CD4-positive, alpha-beta memory T cell (primary cell): ENCODE measurements at regions not wholly inside any gene's neighbourhood (a gene's known extent, or its start where the extent isn't known, plus 50 kb on each side); places are given as distances from the start of the nearest gene placed in this dataset.

ENCODE experiments used
- CTCF ChIA-PET: fragments of 350-600 bp; sonication (Branson Sonifier 250); formaldehyde crosslinking; loops from one replicate; lab custom pipeline; 2021; ENCODE audit warnings: inconsistent platforms; ENCODE audit not compliant: partially characterized antibody; lab: Charles Lee
- POLR2A ChIA-PET: fragments of 350-600 bp; sonication (Branson Sonifier 250); formaldehyde crosslinking; loops from one replicate; lab custom pipeline; 2021; ENCODE audit not compliant: partially characterized antibody; lab: Charles Lee
- DNase-seq, 5 donors: peaks; one replicate each; pipeline versions ENCODE4 v3.0.0 to v3.0.0-alpha.2; 2020 to 2022; ENCODE audit warnings: mixed read lengths in 1 of 5
- H3K27ac ChIP-seq: one replicate; pipeline ENCODE4 v1.7.0; 2013; ENCODE audit warnings: low read depth, low read length
- H3K27me3 ChIP-seq: 2 replicates; pipeline ENCODE4 v1.7.0; 2013; ENCODE audit warnings: mild to moderate bottlenecking, low read length, moderate library complexity; ENCODE audit not compliant: insufficient read depth
- H3K36me3 ChIP-seq: 2 replicates; pipeline ENCODE4 v1.7.0; 2013; ENCODE audit warnings: mild to moderate bottlenecking, low read length, moderate library complexity; ENCODE audit not compliant: insufficient read depth
- H3K4me1 ChIP-seq: 2 replicates; pipeline ENCODE4 v1.7.0; 2013; ENCODE audit warnings: mild to moderate bottlenecking, low read length, moderate library complexity; ENCODE audit not compliant: insufficient read depth
- H3K4me3 ChIP-seq, 2 donors: one replicate each; pipeline ENCODE4 v1.7.0; 2013; ENCODE audit warnings: low read length in 2 of 2, mild to moderate bottlenecking in 1 of 2
- H3K9me3 ChIP-seq, 2 donors: one replicate each; pipeline ENCODE4 v1.7.0; 2013; ENCODE audit warnings: low read length in 2 of 2, control low read depth in 1 of 2; ENCODE audit not compliant: control insufficient read depth in 1 of 2
- H3K27ac Mint-ChIP-seq, 7 donors: one replicate each; pipeline ENCODE4 v1.8.0; 2020 to 2021; ENCODE audit warnings: mixed read lengths in 7 of 7, mild to moderate bottlenecking in 6 of 7, inconsistent platforms in 3 of 7, moderate library complexity in 3 of 7
- H3K27me3 Mint-ChIP-seq, 2 donors: one replicate each; pipeline ENCODE4 v1.8.0; 2020 to 2021; ENCODE audit warnings: mixed read lengths in 2 of 2
- H3K36me3 Mint-ChIP-seq, 2 donors: one replicate each; pipeline ENCODE4 v1.8.0; 2020 to 2021; ENCODE audit warnings: mixed read lengths in 2 of 2, inconsistent platforms in 1 of 2, mild to moderate bottlenecking in 1 of 2
- H3K4me1 Mint-ChIP-seq, 4 donors: one replicate each; pipeline ENCODE4 v1.8.0; 2020 to 2021; ENCODE audit warnings: mixed read lengths in 4 of 4, mild to moderate bottlenecking in 1 of 4
- H3K4me3 Mint-ChIP-seq, 8 donors: one replicate each; pipeline ENCODE4 v1.8.0; 2020 to 2021; ENCODE audit warnings: mixed read lengths in 8 of 8, mild to moderate bottlenecking in 7 of 8, moderate library complexity in 6 of 8, inconsistent platforms in 3 of 8
- H3K9me3 Mint-ChIP-seq, 8 donors: one replicate each; pipeline ENCODE4 v1.8.0; 2020 to 2021; ENCODE audit warnings: mixed read lengths in 8 of 8, mild to moderate bottlenecking in 5 of 8, inconsistent platforms in 3 of 8, moderate library complexity in 1 of 8
- intact Hi-C: fragments of 100-400 bp; cut with micrococcal nuclease; formaldehyde crosslinking; loops from one replicate; pipeline ENCODE4 v1.15.1; 2023

GRCh38 chr22:20650294-20651207 is 123.4 kb upstream of the SERPIND1 start:
- ChIA-PET POLR2A (no interaction called here), CTCF (no interaction called here)
- Mint-ChIP-seq H3K4me3 (no peak overlapping the region), H3K27ac (peak overlapping the region in 1 of 7 donors; percentile 13), H3K4me1 (no peaks in the 10 kb centered on the region), H3K27me3 (peaks cover 0 to 3% of the 10 kb centered on the region in 2 donors), H3K9me3 (peaks cover 0 to 1% (median 0%) of the 10 kb centered on the region in 8 donors), H3K36me3 (no peaks in the 10 kb centered on the region)
- intact Hi-C loops = no loop called here
- Histone ChIP-seq H3K27me3 (no peaks in the 10 kb centered on the region), H3K36me3 (no peaks in the 10 kb centered on the region), H3K9me3 (no peaks in the 10 kb centered on the region), H3K4me1 (no peaks in the 10 kb centered on the region), H3K4me3 (no peak overlapping the region), H3K27ac (no peak overlapping the region)
- DNase-seq = no peak

- Histone ChIP-seq H3K4me3 (no peak overlapping the region), H3K27ac (no peak overlapping the region), H3K9me3 (no peaks in the 10 kb centered on the region), H3K27me3 (no peaks in the 10 kb centered on the region), H3K4me1 (no peaks in the 10 kb centered on the region), H3K36me3 (no peaks in the 10 kb centered on the region)
- POLR2A ChIA-PET = no interaction called here
- no peak overlapping the region for H3K27ac Mint-ChIP-seq
- intact Hi-C loops = no loop called here
- CTCF ChIA-PET = no interaction called here
- no peaks in the 10 kb centered on the region for H3K4me1 Mint-ChIP-seq
- peaks cover 0 to 3% of the 10 kb centered on the region in 2 donors for H3K27me3 Mint-ChIP-seq
- H3K4me3 Mint-ChIP-seq = no peak overlapping the region
- H3K9me3 Mint-ChIP-seq = peaks cover 0 to 1% (median 0%) of the 10 kb centered on the region in 8 donors
- DNase-seq = no peak
- H3K36me3 Mint-ChIP-seq = no peaks in the 10 kb centered on the region
Observed at GRCh38 chr22:20651286-20651685, 122.6 kb upstream of the SERPIND1 start.

GRCh38 chr22:20652130-20652529 is 121.8 kb upstream of the SERPIND1 start:
- Mint-ChIP-seq H3K27me3 (peaks cover 0 to 3% of the 10 kb centered on the region in 2 donors), H3K9me3 (peaks cover 0 to 1% (median 0%) of the 10 kb centered on the region in 8 donors), H3K4me1 (no peaks in the 10 kb centered on the region), H3K36me3 (no peaks in the 10 kb centered on the region), H3K4me3 (no peak overlapping the region), H3K27ac (no peak overlapping the region)
- ChIA-PET POLR2A (no interaction called here), CTCF (no interaction called here)
- Histone ChIP-seq H3K9me3 (no peaks in the 10 kb centered on the region), H3K27me3 (no peaks in the 10 kb centered on the region), H3K27ac (no peak overlapping the region), H3K4me3 (no peak overlapping the region), H3K36me3 (no peaks in the 10 kb centered on the region), H3K4me1 (no peaks in the 10 kb centered on the region)
- no peak for DNase-seq
- intact Hi-C loops = no loop called here

GRCh38 chr22:20652582-20652981 is 121.3 kb upstream of the SERPIND1 start:
- peaks cover 0 to 1% (median 0%) of the 10 kb centered on the region in 8 donors for H3K9me3 Mint-ChIP-seq
- H3K4me3 ChIP-seq = no peak overlapping the region
- no peaks in the 10 kb centered on the region for H3K36me3 ChIP-seq
- H3K27me3 Mint-ChIP-seq = peaks cover 0 to 3% of the 10 kb centered on the region in 2 donors
- H3K27ac Mint-ChIP-seq = no peak overlapping the region
- intact Hi-C loops = no loop called here
- H3K27me3 ChIP-seq = no peaks in the 10 kb centered on the region
- no peaks in the 10 kb centered on the region for H3K36me3 Mint-ChIP-seq
- no peaks in the 10 kb centered on the region for H3K4me1 ChIP-seq
- no peaks in the 10 kb centered on the region for H3K4me1 Mint-ChIP-seq
- POLR2A ChIA-PET = no interaction called here
- no peaks in the 10 kb centered on the region for H3K9me3 ChIP-seq
- H3K4me3 Mint-ChIP-seq = no peak overlapping the region
- no peak overlapping the region for H3K27ac ChIP-seq
- DNase-seq = no peak
- CTCF ChIA-PET = no interaction called here

GRCh38 chr22:20653012-20653794 is 120.7 kb upstream of the SERPIND1 start:
- no peak overlapping the region for H3K27ac Mint-ChIP-seq

GRCh38 chr22:20653795-20654342 is 120.0 kb upstream of the SERPIND1 start:
- DNase-seq = no peak
- H3K36me3 Mint-ChIP-seq = no peaks in the 10 kb centered on the region
- ChIA-PET POLR2A (no interaction called here), CTCF (no interaction called here)
- H3K4me3 ChIP-seq = no peak overlapping the region
- no peak overlapping the region for H3K27ac ChIP-seq
- H3K4me1 ChIP-seq = no peaks in the 10 kb centered on the region
- no peaks in the 10 kb centered on the region for H3K9me3 ChIP-seq
- no peak overlapping the region for H3K4me3 Mint-ChIP-seq
- no peaks in the 10 kb centered on the region for H3K9me3 Mint-ChIP-seq
- H3K27ac Mint-ChIP-seq = no peak overlapping the region
- H3K27me3 ChIP-seq = no peaks in the 10 kb centered on the region
- H3K36me3 ChIP-seq = no peaks in the 10 kb centered on the region
- peaks cover 0 to 6% of the 10 kb centered on the region in 2 donors for H3K27me3 Mint-ChIP-seq
- intact Hi-C loops = no loop called here
- H3K4me1 Mint-ChIP-seq = no peaks in the 10 kb centered on the region

More at GRCh38 chr22:20653012-20653794, 120.7 kb upstream of the SERPIND1 start:
- Histone ChIP-seq H3K27ac (no peak overlapping the region), H3K9me3 (no peaks in the 10 kb centered on the region), H3K4me1 (no peaks in the 10 kb centered on the region), H3K27me3 (no peaks in the 10 kb centered on the region), H3K4me3 (no peak overlapping the region), H3K36me3 (no peaks in the 10 kb centered on the region)
- Mint-ChIP-seq H3K4me3 (no peak overlapping the region), H3K9me3 (no peaks in the 10 kb centered on the region), H3K36me3 (no peaks in the 10 kb centered on the region), H3K4me1 (no peaks in the 10 kb centered on the region), H3K27me3 (peaks cover 0 to 2% of the 10 kb centered on the region in 2 donors)
- ChIA-PET POLR2A (no interaction called here), CTCF (no interaction called here)
- intact Hi-C loops = no loop called here
- no peak for DNase-seq
